Skeletal muscle tissue (tissue), 3 donors: ENCODE measurements at regions not wholly inside any gene's neighbourhood (a gene's known extent, or its start where the extent isn't known, plus 50 kb on each side); places are given as distances from the start of the nearest gene placed in this dataset.

Experiments used
- H3K27ac ChIP-seq: one replicate; pipeline ENCODE4 v1.7.0; 2013; ENCODE audit warnings: mild to moderate bottlenecking, low read depth, low read length, inconsistent platforms
- H3K27me3 ChIP-seq, 3 donors: one replicate each; pipeline ENCODE4 v1.7.0; 2013; ENCODE audit warnings: low read length in 3 of 3; ENCODE audit not compliant: control insufficient read depth in 3 of 3, insufficient read depth in 3 of 3
- H3K36me3 ChIP-seq, 3 donors: one replicate each; pipeline ENCODE4 v1.7.0; 2013; ENCODE audit warnings: low read length in 3 of 3; ENCODE audit not compliant: control insufficient read depth in 3 of 3, insufficient read depth in 3 of 3
- H3K4me1 ChIP-seq, 3 donors: one replicate each; pipeline ENCODE4 v1.7.0; 2013; ENCODE audit warnings: low read length in 3 of 3, mild to moderate bottlenecking in 3 of 3; ENCODE audit not compliant: control insufficient read depth in 3 of 3, insufficient read depth in 3 of 3
- H3K4me3 ChIP-seq, 3 donors: one replicate each; pipeline ENCODE4 v1.7.0; 2013; ENCODE audit warnings: low read length in 3 of 3
- H3K9ac ChIP-seq, 3 donors: one replicate each; pipeline ENCODE4 v1.7.0; 2013; ENCODE audit warnings: low read length in 3 of 3, mild to moderate bottlenecking in 3 of 3, moderate library complexity in 2 of 3, low read depth in 1 of 3
- H3K9me3 ChIP-seq, 3 donors: one replicate each; pipeline ENCODE4 v1.7.0; 2013; ENCODE audit warnings: low read length in 3 of 3; ENCODE audit not compliant: control insufficient read depth in 3 of 3
- donor health status: Osteomylitis.

GRCh38 chr7:118327174-118327573 lies 102.7 kb downstream of the ANKRD7 start:
- Histone ChIP-seq H3K4me1 (no peaks in the 10 kb centered on the region), H3K27ac (no peak overlapping the region), H3K27me3 (no peaks in the 10 kb centered on the region), H3K9me3 (no peaks in the 10 kb centered on the region), H3K9ac (no peak overlapping the region), H3K4me3 (no peak overlapping the region), H3K36me3 (no peaks in the 10 kb centered on the region)

- no peak overlapping the region for H3K9ac ChIP-seq
- no peak overlapping the region for H3K27ac ChIP-seq
- no peak overlapping the region for H3K4me3 ChIP-seq
- no peaks in the 10 kb centered on the region for H3K27me3 ChIP-seq
- no peaks in the 10 kb centered on the region for H3K4me1 ChIP-seq
- H3K9me3 ChIP-seq, result no peaks in the 10 kb centered on the region
- H3K36me3 ChIP-seq, result no peaks in the 10 kb centered on the region
Measured at GRCh38 chr7:118328505-118329211, 104.2 kb downstream of the ANKRD7 start.

- Histone ChIP-seq H3K9ac (no peak overlapping the region), H3K27me3 (no peaks in the 10 kb centered on the region), H3K9me3 (no peaks in the 10 kb centered on the region), H3K4me1 (no peaks in the 10 kb centered on the region), H3K36me3 (no peaks in the 10 kb centered on the region), H3K27ac (no peak overlapping the region), H3K4me3 (no peak overlapping the region)
Measured at GRCh38 chr7:118330388-118330787, 105.9 kb downstream of the ANKRD7 start.

- H3K4me3 ChIP-seq, result no peak overlapping the region
- no peak overlapping the region for H3K9ac ChIP-seq
- no peak overlapping the region for H3K27ac ChIP-seq
- H3K9me3 ChIP-seq, result no peaks in the 10 kb centered on the region
- no peaks in the 10 kb centered on the region for H3K27me3 ChIP-seq
- no peaks in the 10 kb centered on the region for H3K36me3 ChIP-seq
- no peaks in the 10 kb centered on the region for H3K4me1 ChIP-seq
Measured at GRCh38 chr7:118346748-118347147, 122.2 kb downstream of the ANKRD7 start.

GRCh38 chr7:118349604-118350003 lies 125.1 kb downstream of the ANKRD7 start:
- H3K4me1 ChIP-seq, result no peaks in the 10 kb centered on the region
- H3K27me3 ChIP-seq, result no peaks in the 10 kb centered on the region
- no peaks in the 10 kb centered on the region for H3K9me3 ChIP-seq
- no peak overlapping the region for H3K9ac ChIP-seq
- no peak overlapping the region for H3K27ac ChIP-seq
- H3K4me3 ChIP-seq, result no peak overlapping the region
- H3K36me3 ChIP-seq, result no peaks in the 10 kb centered on the region

- no peaks in the 10 kb centered on the region for H3K36me3 ChIP-seq
- no peaks in the 10 kb centered on the region for H3K27me3 ChIP-seq
- no peak overlapping the region for H3K4me3 ChIP-seq
- no peak overlapping the region for H3K27ac ChIP-seq
- H3K9ac ChIP-seq, result no peak overlapping the region
- H3K4me1 ChIP-seq, result no peaks in the 10 kb centered on the region
- H3K9me3 ChIP-seq, result no peaks in the 10 kb centered on the region
Measured at GRCh38 chr7:118350260-118350659, 125.8 kb downstream of the ANKRD7 start.

GRCh38 chr7:118352867-118353453 lies 128.5 kb downstream of the ANKRD7 start:
- H3K36me3 ChIP-seq, result no peaks in the 10 kb centered on the region
- H3K9me3 ChIP-seq, result no peaks in the 10 kb centered on the region
- H3K27ac ChIP-seq, result no peak overlapping the region
- H3K4me1 ChIP-seq, result no peaks in the 10 kb centered on the region
- H3K4me3 ChIP-seq, result no peak overlapping the region
- H3K27me3 ChIP-seq, result no peaks in the 10 kb centered on the region
- no peak overlapping the region for H3K9ac ChIP-seq

- H3K4me3 ChIP-seq, result no peak overlapping the region
- H3K4me1 ChIP-seq, result no peaks in the 10 kb centered on the region
- no peaks in the 10 kb centered on the region for H3K36me3 ChIP-seq
- no peaks in the 10 kb centered on the region for H3K9me3 ChIP-seq
- no peaks in the 10 kb centered on the region for H3K27me3 ChIP-seq
- no peak overlapping the region for H3K9ac ChIP-seq
- no peak overlapping the region for H3K27ac ChIP-seq
Measured at GRCh38 chr7:118366363-118366762, 141.9 kb downstream of the ANKRD7 start.

GRCh38 chr7:118368958-118369357 lies 144.5 kb downstream of the ANKRD7 start:
- Histone ChIP-seq H3K27me3 (no peaks in the 10 kb centered on the region), H3K9me3 (no peaks in the 10 kb centered on the region), H3K4me3 (no peak overlapping the region), H3K27ac (no peak overlapping the region), H3K36me3 (no peaks in the 10 kb centered on the region), H3K9ac (no peak overlapping the region), H3K4me1 (no peaks in the 10 kb centered on the region)

GRCh38 chr7:118369987-118370386 lies 145.5 kb downstream of the ANKRD7 start:
- H3K9ac ChIP-seq, result no peak overlapping the region
- H3K4me3 ChIP-seq, result no peak overlapping the region
- no peaks in the 10 kb centered on the region for H3K4me1 ChIP-seq
- H3K36me3 ChIP-seq, result no peaks in the 10 kb centered on the region
- H3K27me3 ChIP-seq, result no peaks in the 10 kb centered on the region
- H3K9me3 ChIP-seq, result no peaks in the 10 kb centered on the region
- no peak overlapping the region for H3K27ac ChIP-seq
